ENCODE measurements at regions not wholly inside any gene's neighbourhood (a gene's known extent, or its start where the extent isn't known, plus 50 kb on each side); places are given as distances from the start of the nearest gene placed in this dataset.

DNA sequence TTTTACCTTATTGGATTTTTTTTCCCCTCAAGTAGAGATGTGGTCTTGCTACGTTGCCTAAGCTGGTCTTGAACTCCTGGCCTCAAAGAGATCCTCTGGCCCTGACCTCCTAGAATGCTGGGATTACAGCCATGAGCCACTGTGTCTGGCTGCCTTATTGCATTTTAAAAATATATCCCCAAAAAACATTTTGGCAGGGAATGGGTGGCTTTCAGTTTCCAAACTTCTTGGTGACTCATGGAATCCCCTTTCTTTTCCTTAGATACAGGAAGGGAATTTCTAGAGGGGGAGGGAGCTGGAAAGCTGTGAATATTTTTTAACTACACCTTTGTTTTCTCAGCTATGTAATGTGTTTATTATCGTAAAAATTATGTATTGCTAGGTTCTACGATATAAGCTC is 73.3 kb downstream of the SNRPE start:
- DNase-seq (ENCODE audit: extremely low spot score), result no peak
- CTCF ChIA-PET, result interaction anchor here (1.0 kb wide), 2 partner anchors 18 to 26 kb away, joined by 3 read pairs; no protein-coding TSS in a partner anchor
- POLR2A ChIA-PET, result no interaction called here
- TF ChIP-seq, protein P1, sequence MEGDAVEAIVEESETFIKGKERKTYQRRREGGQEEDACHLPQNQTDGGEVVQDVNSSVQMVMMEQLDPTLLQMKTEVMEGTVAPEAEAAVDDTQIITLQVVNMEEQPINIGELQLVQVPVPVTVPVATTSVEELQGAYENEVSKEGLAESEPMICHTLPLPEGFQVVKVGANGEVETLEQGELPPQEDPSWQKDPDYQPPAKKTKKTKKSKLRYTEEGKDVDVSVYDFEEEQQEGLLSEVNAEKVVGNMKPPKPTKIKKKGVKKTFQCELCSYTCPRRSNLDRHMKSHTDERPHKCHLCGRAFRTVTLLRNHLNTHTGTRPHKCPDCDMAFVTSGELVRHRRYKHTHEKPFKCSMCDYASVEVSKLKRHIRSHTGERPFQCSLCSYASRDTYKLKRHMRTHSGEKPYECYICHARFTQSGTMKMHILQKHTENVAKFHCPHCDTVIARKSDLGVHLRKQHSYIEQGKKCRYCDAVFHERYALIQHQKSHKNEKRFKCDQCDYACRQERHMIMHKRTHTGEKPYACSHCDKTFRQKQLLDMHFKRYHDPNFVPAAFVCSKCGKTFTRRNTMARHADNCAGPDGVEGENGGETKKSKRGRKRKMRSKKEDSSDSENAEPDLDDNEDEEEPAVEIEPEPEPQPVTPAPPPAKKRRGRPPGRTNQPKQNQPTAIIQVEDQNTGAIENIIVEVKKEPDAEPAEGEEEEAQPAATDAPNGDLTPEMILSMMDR (IDR thresholded peaks at IDR 0.05; ENCODE audit: control extremely low read depth, extremely low read depth, low read depth, missing control alignments), result no peak

DNA sequence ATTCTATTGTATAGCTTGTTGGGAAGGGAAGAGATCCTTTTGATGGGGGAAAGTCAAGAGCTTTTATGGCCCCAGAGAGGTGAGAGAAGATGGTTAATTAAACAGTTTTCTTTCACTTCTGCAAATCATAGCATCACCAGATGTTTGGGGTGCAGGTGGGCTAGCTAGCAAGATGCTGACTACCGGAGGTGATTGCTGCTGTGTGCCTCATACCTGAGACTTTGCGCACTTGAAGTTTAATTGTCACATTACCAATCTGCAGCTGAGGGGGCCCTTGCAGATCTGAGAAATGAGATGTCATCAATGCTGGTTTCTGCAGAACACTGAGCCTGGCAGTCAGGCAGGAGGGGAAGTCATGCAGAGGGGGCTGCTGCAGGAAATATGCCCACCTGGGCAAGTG is 73.9 kb downstream of the SNRPE start:
- POLR2A ChIA-PET, result no interaction called here
- DNase-seq (ENCODE audit: extremely low spot score), result no peak
- CTCF ChIA-PET, result interaction anchor here (1.0 to 1.5 kb wide), 3 partner anchors 10 to 27 kb away, joined by 3 to 5 read pairs (median 3); no protein-coding TSS in a partner anchor

DNA sequence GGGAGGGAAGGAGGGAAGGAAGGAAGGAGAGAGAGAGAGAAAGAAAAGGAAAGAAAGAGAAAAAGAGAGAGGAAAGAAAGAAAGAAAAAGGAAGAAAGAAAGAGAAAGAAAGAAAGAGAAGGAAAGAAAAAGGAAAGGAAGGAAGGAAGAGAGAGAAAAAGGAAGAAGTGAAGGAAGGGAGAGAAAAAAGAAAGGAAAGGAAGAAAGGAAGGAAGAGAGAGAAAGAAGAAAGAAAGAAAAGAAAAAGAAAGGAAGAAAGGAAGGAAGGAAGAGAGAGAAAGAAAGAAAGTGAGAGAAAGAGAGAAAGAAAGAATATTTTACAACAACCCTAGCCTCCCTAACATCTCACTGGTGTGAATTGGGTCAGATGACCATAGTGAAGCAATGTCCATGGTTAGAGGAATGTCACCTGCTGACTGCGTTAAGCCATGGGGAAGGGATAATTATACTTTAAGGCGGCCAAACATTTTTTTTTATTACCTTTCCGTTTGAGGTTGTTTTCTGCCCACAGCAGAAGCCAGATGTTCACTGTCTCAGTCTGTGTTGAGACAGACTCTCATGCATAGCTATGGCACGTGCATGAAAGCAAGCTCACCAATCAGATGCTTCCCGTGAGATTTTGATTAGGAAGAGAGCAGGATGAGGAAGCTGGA is 76.4 kb downstream of the SNRPE start:
- TF ChIP-seq, protein P1 (IDR thresholded peaks at IDR 0.05; ENCODE audit: control extremely low read depth, extremely low read depth, low read depth, missing control alignments), result no peak
- DNase-seq (ENCODE audit: extremely low spot score), result no peak
- ChIA-PET POLR2A (no interaction called here), CTCF (no interaction called here)

More for the DNA sequence above, 73.9 kb downstream of the SNRPE start:
- TF ChIP-seq, protein P1 (IDR thresholded peaks at IDR 0.05; ENCODE audit: control extremely low read depth, extremely low read depth, low read depth, missing control alignments), result no peak

DNA sequence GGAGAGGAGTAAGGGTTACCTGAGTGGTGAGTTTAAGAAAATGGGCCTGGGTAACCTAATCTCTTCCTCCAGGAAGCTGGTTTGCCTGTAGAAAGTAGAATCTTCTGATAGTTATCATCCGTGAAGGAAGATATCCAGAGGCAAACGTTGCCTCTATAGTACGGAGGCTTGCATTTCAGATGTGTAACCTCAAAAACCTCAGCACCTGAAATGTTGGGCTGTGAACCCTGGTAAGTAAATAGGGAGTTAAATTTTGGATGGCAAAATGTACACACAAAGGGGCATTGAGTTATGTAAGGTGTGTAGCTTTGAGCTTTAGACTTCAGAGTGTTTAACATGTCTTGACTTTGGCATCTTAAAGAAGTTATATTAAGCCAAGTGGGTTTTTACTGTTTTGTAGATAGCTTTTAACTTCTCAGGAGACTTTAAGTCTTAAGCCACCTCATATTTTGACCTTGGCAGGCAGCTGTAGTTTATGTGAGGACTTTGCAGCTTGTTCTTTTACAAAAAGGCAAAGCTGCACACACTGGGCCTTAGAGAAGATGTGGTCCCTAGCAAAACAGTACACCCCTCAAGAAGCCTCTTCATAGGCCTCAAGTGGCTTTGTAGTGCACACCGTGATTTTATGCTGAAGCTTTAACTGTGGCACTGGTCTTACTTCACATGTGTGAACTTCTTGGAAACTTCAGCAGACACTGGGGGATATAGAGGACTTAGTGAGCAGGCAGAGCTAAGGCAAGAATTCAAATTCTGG is 83.4 kb downstream of the SNRPE start:
- ChIA-PET POLR2A (no interaction called here), CTCF (interaction anchor here (1.9 kb wide), 1 partner anchor 9 kb away, joined by 5 read pairs; no protein-coding TSS in a partner anchor)
- no peak for DNase-seq (ENCODE audit: extremely low spot score)
- TF ChIP-seq, protein P1 (IDR thresholded peaks at IDR 0.05; ENCODE audit: control extremely low read depth, extremely low read depth, low read depth, missing control alignments), result no peak

DNA sequence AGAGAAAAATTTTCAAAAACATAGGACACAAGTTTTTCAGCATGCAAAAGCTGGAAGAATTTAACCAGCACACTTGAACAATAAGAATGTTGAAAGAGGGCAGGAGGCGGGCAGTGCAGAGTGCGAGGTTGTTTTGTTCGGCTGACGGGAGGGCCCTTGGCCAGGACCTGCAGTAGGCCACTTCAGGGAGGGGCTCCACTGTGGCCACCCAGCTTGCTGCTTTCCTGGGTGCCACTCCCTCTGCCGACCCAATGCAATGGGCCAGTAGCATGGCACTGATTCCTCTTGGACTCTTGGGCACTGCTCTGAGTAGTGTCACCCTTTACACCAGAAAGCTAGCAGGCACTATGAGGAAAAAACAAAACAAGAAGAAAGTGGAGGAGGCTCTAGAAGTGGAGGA is 92.9 kb downstream of the SNRPE start:
- TF ChIP-seq, protein P1 (IDR thresholded peaks at IDR 0.05; ENCODE audit: control extremely low read depth, extremely low read depth, low read depth, missing control alignments), result no peak
- POLR2A ChIA-PET, result no interaction called here
- no peak for DNase-seq (ENCODE audit: extremely low spot score)
- CTCF ChIA-PET, result interaction anchor here (1.5 kb wide), 1 partner anchor 14 kb away, joined by 3 read pairs; no protein-coding TSS in a partner anchor

DNA sequence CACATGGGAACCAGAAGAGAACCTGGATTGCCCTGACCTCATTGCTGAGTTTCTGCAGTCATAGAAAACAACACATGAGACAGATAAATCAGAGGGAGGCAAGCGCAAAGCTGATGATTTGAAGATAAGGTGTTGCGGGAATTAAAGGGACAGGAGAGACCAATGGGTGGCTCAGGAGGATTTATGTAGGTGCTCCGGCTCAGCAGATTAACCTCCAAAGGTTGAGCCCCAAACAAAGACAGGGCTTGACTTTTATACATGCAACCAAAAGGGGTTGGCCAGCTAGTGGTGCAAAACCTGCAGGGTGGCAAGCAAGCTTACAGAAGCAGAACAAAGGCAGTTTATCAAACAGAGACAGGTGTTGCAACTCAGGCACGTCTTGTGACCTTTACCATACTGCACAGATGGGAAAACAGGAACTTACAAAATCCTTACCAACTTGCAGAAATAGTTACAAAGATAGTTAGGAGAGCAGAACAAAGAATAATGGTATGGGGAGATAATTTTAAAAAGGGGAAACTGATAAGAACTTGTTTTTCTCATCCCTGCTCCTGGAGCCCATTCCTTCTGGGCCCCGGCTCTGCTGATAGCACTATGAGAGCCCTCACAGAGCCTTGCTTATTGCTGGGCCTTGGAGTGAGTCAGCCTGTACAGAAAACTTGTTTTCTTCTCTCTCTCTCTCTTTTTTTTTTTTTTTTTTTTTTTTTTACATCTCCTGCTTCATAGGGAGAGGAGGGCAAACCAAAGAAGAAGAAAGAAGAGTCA is 93.6 kb downstream of the SNRPE start:
- ChIA-PET POLR2A (no interaction called here), CTCF (no interaction called here)
- no peak for DNase-seq (ENCODE audit: extremely low spot score)
- TF ChIP-seq, protein P1 (IDR thresholded peaks at IDR 0.05; ENCODE audit: control extremely low read depth, extremely low read depth, low read depth, missing control alignments), result no peak
